ENCODE measurements at regions not wholly inside any gene's neighbourhood (a gene's known extent, or its start where the extent isn't known, plus 50 kb on each side); places are given as distances from the start of the nearest gene placed in this dataset.
A peak's percentile ranks its signal among the peaks of the same experiment; 100 is the strongest.

GRCh38 chr14:104383088-104383995 lies 196.2 kb upstream of the C14orf180 start (continued):
- no peak for TF ChIP-seq ZSCAN30 (tag by site-specific recombination; IDR thresholded peaks at IDR 0.05)
- TF ChIP-seq IKZF3 (tag by site-specific recombination; IDR thresholded peaks at IDR 0.05), result no peak
- no peak for TF ChIP-seq ZNF548 (tag by site-specific recombination; IDR thresholded peaks at IDR 0.05)

- Histone ChIP-seq H3K9me3 (ENCODE audit: control insufficient read depth, insufficient read depth, low read depth, low read length) (no peaks in the 10 kb centered on the region), H3K27ac (ENCODE audit: extremely low read depth, low read depth, low read length) (no peak overlapping the region), H3K4me1 (ENCODE audit: control insufficient read depth, insufficient read depth, low read length) (no peaks in the 10 kb centered on the region), H3K36me3 (ENCODE audit: control insufficient read depth in 2 of 2, insufficient read depth in 1 of 2, low read length in 2 of 2) (no peaks in the 10 kb centered on the region), H3K4me3 (ENCODE audit: low read depth, low read length) (no peak overlapping the region)
- CTCF ChIA-PET, result no interaction called here
- POLR2A ChIA-PET, result no interaction called here
- TF ChIP-seq ZNF280C (tag by site-specific recombination; IDR thresholded peaks at IDR 0.05), result no peak
- TF ChIP-seq ZNF488 (tag by site-specific recombination; IDR thresholded peaks at IDR 0.05), result no peak
- TF ChIP-seq TSHZ1 (tag by site-specific recombination; IDR thresholded peaks at IDR 0.05; ENCODE audit: borderline replicate concordance), result no peak
- no peak for TF ChIP-seq ZNF404 (tag by site-specific recombination; IDR thresholded peaks at IDR 0.05)
- TF ChIP-seq ZFHX2 (tag by site-specific recombination; conservative IDR thresholded peaks at IDR 0.05), result peak; percentile 59
- TF ChIP-seq ZNF174 (tag by site-specific recombination; IDR thresholded peaks at IDR 0.05), result no peak
- peak; percentile 57 for TF ChIP-seq ZIC2 (tag by site-specific recombination; IDR thresholded peaks at IDR 0.05)
- peak; percentile 51 for TF ChIP-seq EGR2 (tag by site-specific recombination; IDR thresholded peaks at IDR 0.05; ENCODE audit: low read depth)
- no peak for TF ChIP-seq ZNF555 (tag by site-specific recombination; conservative IDR thresholded peaks at IDR 0.05)
- TF ChIP-seq ZSCAN4 (tag by site-specific recombination; IDR thresholded peaks at IDR 0.05), result peak; percentile 50
- TF ChIP-seq ZNF221 (tag by site-specific recombination; IDR thresholded peaks at IDR 0.05; ENCODE audit: borderline replicate concordance), result no peak
- TF ChIP-seq ZNF292 (tag by site-specific recombination; IDR thresholded peaks at IDR 0.05; ENCODE audit: borderline replicate concordance, low read depth), result no peak
- no peak for TF ChIP-seq ZNF132 (tag by site-specific recombination; IDR thresholded peaks at IDR 0.05; ENCODE audit: borderline replicate concordance)
- no peak for TF ChIP-seq ZNF670 (tag by site-specific recombination; IDR thresholded peaks at IDR 0.05; ENCODE audit: low read depth)
- no peak for TF ChIP-seq MYNN (tag by site-specific recombination; IDR thresholded peaks at IDR 0.05; ENCODE audit: borderline replicate concordance)
- no peak for TF ChIP-seq ZSCAN23 (tag by site-specific recombination; IDR thresholded peaks at IDR 0.05)
- no peak for TF ChIP-seq ZNF426 (tag by site-specific recombination; IDR thresholded peaks at IDR 0.05)
- no peak for TF ChIP-seq ZNF335 (tag by site-specific recombination; conservative IDR thresholded peaks at IDR 0.05)
- no peak for TF ChIP-seq ZFP41 (tag by site-specific recombination; IDR thresholded peaks at IDR 0.05; ENCODE audit: borderline replicate concordance)
- no peak for TF ChIP-seq WT1 (tag by site-specific recombination; IDR thresholded peaks at IDR 0.05)
- TF ChIP-seq ZNF366 (tag by site-specific recombination; conservative IDR thresholded peaks at IDR 0.05), result no peak
- no peak for TF ChIP-seq ZSCAN18 (tag by site-specific recombination; IDR thresholded peaks at IDR 0.05)
- no peak for TF ChIP-seq ZNF248 (tag by site-specific recombination; IDR thresholded peaks at IDR 0.05)
Measured at GRCh38 chr14:104383996-104384775, 195.4 kb upstream of the C14orf180 start.

Measured in HEK293 (cell line).